GM23338 (cell line): ENCODE measurements at regions not wholly inside any gene's neighbourhood (a gene's known extent, or its start where the extent isn't known, plus 50 kb on each side); places are given as distances from the start of the nearest gene placed in this dataset.

Experiments
- ATAC-seq: fragments of 200-7000 bp; cut with Tn5 transposase; 3 replicates; pipeline ENCODE4 v1.9.1; 2020
- DNase-seq: peaks from one replicate; pipeline ENCODE4 v3.0.0-alpha.2; 2015; ENCODE audit warnings: low spot score
- H2AFZ ChIP-seq: fragments of 200-600 bp; sonication (generic); 2 replicates; pipeline ENCODE4 v1.8.0; 2016; ENCODE audit warnings: antibody characterized with exemption, mild to moderate bottlenecking, moderate library complexity
- H3F3A ChIP-seq: fragments of 200-600 bp; sonication (generic); replicated peaks from 2 replicates; pipeline ENCODE4 v1.8.0; 2017; ENCODE audit warnings: antibody characterized with exemption, mixed run types, low read depth
- H3K27ac ChIP-seq: fragments of 200-600 bp; sonication (generic); 2 replicates; pipeline ENCODE4 v1.6.1; 2016; ENCODE audit warnings: low read depth
- H3K27me3 ChIP-seq: fragments of 200-600 bp; sonication (generic); 2 replicates; pipeline ENCODE4 v1.8.0; 2016; ENCODE audit warnings: mild to moderate bottlenecking, mixed run types, moderate library complexity; ENCODE audit not compliant: insufficient read depth
- H3K36me3 ChIP-seq: fragments of 200-600 bp; sonication (generic); 2 replicates; pipeline ENCODE4 v1.8.0; 2016; ENCODE audit warnings: mild to moderate bottlenecking; ENCODE audit not compliant: insufficient read depth
- H3K4me1 ChIP-seq: fragments of 200-600 bp; sonication (generic); 2 replicates; pipeline ENCODE4 v1.8.0; 2016; ENCODE audit warnings: mild to moderate bottlenecking, moderate library complexity; ENCODE audit not compliant: insufficient read depth
- H3K4me2 ChIP-seq: fragments of 200-600 bp; sonication (generic); 2 replicates; pipeline ENCODE4 v1.7.1; 2017; ENCODE audit warnings: mixed run types
- H3K4me3 ChIP-seq: fragments of 200-600 bp; sonication (generic); 2 replicates; pipeline ENCODE4 v1.6.1; 2016; ENCODE audit warnings: mixed run types
- H3K79me2 ChIP-seq: fragments of 200-600 bp; sonication (generic); replicated peaks from 2 replicates; pipeline ENCODE4 v1.8.0; 2017; ENCODE audit warnings: mild to moderate bottlenecking; ENCODE audit not compliant: insufficient read depth
- H3K9me2 ChIP-seq: fragments of 200-600 bp; sonication (generic); 2 replicates; pipeline ENCODE4 v1.8.0; 2017; ENCODE audit not compliant: insufficient read depth
- H4K20me1 ChIP-seq: fragments of 200-600 bp; sonication (generic); replicated peaks from 2 replicates; pipeline ENCODE4 v1.8.0; 2017; ENCODE audit warnings: mild to moderate bottlenecking; ENCODE audit not compliant: insufficient read depth
- H3K27ac Mint-ChIP-seq: 2 replicates; pipeline ENCODE4 v1.8.0; 2020; ENCODE audit warnings: inconsistent platforms, mild to moderate bottlenecking, moderate library complexity, mixed read lengths
- H3K27me3 Mint-ChIP-seq: 3 replicates; pipeline ENCODE4 v1.8.0; 2022; ENCODE audit warnings: low read depth, mild to moderate bottlenecking, moderate library complexity, mixed read lengths, inconsistent platforms; ENCODE audit not compliant: insufficient read depth, poor library complexity
- H3K36me3 Mint-ChIP-seq: 3 replicates; pipeline ENCODE4 v1.8.0; 2021; ENCODE audit warnings: low read depth, mild to moderate bottlenecking, inconsistent platforms, moderate library complexity, mixed read lengths
- H3K4me1 Mint-ChIP-seq: 3 replicates; pipeline ENCODE4 v1.8.0; 2020; ENCODE audit warnings: mild to moderate bottlenecking, inconsistent platforms, mixed read lengths
- H3K4me3 Mint-ChIP-seq: 3 replicates; pipeline ENCODE4 v1.8.0; 2021; ENCODE audit warnings: moderate library complexity, mild to moderate bottlenecking, inconsistent platforms, mixed read lengths
- H3K9me3 Mint-ChIP-seq: 3 replicates; pipeline ENCODE4 v1.8.0; 2020; ENCODE audit warnings: moderate library complexity, mild to moderate bottlenecking, inconsistent platforms, mixed read lengths
- TF ChIP-seq, protein P1 (sequence below), 2 experiments: fragments of 200-600 bp in 1 of 2; sonication (generic) in 1 of 2; conservative IDR thresholded peaks; 2 replicates each; pipeline versions ENCODE4 v1.5.1 to v1.6.1; 2016 to 2017; ENCODE audit warnings: antibody characterized with exemption in 2 of 2, low read depth in 2 of 2, mild to moderate bottlenecking in 2 of 2, moderate library complexity in 1 of 2
- TF ChIP-seq, protein P2 (sequence below): fragments of 250-450 bp; sonication (Bioruptor Pico); IDR thresholded peaks from 2 replicates; pipeline ENCODE4 v1.5.0; 2020; ENCODE audit warnings: mild to moderate bottlenecking, moderate library complexity
- TF ChIP-seq, protein P3 (sequence below): IDR thresholded peaks from one replicate; pipeline ENCODE4 v1.6.1; 2018; ENCODE audit warnings: antibody characterized with exemption; ENCODE audit not compliant: unreplicated experiment
- TF ChIP-seq, protein P4 (sequence below): IDR thresholded peaks from 2 replicates; pipeline ENCODE4 v1.6.1; 2016; ENCODE audit warnings: antibody characterized with exemption

DNA sequence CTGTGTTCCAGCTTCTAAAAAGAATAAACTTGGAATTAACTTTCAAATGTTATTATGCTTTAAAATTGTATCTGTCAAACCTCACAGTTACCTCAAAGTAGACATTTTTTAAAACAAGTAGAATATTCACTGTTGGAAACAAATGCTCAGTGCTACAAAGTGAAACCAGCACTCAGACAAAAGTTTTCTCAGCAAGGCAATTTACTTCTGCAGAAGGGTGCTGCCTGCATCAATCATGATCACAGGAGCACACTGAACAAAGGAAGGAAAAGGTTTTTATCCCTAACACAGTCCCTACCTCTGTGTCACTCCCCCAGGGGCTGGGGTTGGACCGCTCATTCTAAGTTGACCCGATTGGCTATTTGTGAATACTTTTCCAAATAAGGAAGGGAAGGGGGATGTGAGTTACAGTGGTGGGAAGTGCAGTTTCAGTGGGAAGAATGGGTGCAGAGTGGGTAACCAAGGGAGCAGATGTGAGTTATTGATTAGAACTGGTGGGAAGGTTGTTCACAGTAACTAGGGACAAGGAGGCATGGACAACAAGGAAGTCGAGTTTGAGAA, 63.0 kb upstream of the CDK20 start:
- H3K9me3 Mint-ChIP-seq, result peaks cover 59% of the 10 kb centered on the region
- ATAC-seq (no peak), DNase-seq (no peak)
- peaks cover 8% of the 10 kb centered on the region for H3K4me1 ChIP-seq
- H3K27ac ChIP-seq, result no peak overlapping the region
- TF ChIP-seq, protein P1, sequence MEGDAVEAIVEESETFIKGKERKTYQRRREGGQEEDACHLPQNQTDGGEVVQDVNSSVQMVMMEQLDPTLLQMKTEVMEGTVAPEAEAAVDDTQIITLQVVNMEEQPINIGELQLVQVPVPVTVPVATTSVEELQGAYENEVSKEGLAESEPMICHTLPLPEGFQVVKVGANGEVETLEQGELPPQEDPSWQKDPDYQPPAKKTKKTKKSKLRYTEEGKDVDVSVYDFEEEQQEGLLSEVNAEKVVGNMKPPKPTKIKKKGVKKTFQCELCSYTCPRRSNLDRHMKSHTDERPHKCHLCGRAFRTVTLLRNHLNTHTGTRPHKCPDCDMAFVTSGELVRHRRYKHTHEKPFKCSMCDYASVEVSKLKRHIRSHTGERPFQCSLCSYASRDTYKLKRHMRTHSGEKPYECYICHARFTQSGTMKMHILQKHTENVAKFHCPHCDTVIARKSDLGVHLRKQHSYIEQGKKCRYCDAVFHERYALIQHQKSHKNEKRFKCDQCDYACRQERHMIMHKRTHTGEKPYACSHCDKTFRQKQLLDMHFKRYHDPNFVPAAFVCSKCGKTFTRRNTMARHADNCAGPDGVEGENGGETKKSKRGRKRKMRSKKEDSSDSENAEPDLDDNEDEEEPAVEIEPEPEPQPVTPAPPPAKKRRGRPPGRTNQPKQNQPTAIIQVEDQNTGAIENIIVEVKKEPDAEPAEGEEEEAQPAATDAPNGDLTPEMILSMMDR (conservative IDR thresholded peaks at IDR 0.05; ENCODE audit: low read depth in 2 of 2), result no peak
- TF ChIP-seq, protein P2, sequence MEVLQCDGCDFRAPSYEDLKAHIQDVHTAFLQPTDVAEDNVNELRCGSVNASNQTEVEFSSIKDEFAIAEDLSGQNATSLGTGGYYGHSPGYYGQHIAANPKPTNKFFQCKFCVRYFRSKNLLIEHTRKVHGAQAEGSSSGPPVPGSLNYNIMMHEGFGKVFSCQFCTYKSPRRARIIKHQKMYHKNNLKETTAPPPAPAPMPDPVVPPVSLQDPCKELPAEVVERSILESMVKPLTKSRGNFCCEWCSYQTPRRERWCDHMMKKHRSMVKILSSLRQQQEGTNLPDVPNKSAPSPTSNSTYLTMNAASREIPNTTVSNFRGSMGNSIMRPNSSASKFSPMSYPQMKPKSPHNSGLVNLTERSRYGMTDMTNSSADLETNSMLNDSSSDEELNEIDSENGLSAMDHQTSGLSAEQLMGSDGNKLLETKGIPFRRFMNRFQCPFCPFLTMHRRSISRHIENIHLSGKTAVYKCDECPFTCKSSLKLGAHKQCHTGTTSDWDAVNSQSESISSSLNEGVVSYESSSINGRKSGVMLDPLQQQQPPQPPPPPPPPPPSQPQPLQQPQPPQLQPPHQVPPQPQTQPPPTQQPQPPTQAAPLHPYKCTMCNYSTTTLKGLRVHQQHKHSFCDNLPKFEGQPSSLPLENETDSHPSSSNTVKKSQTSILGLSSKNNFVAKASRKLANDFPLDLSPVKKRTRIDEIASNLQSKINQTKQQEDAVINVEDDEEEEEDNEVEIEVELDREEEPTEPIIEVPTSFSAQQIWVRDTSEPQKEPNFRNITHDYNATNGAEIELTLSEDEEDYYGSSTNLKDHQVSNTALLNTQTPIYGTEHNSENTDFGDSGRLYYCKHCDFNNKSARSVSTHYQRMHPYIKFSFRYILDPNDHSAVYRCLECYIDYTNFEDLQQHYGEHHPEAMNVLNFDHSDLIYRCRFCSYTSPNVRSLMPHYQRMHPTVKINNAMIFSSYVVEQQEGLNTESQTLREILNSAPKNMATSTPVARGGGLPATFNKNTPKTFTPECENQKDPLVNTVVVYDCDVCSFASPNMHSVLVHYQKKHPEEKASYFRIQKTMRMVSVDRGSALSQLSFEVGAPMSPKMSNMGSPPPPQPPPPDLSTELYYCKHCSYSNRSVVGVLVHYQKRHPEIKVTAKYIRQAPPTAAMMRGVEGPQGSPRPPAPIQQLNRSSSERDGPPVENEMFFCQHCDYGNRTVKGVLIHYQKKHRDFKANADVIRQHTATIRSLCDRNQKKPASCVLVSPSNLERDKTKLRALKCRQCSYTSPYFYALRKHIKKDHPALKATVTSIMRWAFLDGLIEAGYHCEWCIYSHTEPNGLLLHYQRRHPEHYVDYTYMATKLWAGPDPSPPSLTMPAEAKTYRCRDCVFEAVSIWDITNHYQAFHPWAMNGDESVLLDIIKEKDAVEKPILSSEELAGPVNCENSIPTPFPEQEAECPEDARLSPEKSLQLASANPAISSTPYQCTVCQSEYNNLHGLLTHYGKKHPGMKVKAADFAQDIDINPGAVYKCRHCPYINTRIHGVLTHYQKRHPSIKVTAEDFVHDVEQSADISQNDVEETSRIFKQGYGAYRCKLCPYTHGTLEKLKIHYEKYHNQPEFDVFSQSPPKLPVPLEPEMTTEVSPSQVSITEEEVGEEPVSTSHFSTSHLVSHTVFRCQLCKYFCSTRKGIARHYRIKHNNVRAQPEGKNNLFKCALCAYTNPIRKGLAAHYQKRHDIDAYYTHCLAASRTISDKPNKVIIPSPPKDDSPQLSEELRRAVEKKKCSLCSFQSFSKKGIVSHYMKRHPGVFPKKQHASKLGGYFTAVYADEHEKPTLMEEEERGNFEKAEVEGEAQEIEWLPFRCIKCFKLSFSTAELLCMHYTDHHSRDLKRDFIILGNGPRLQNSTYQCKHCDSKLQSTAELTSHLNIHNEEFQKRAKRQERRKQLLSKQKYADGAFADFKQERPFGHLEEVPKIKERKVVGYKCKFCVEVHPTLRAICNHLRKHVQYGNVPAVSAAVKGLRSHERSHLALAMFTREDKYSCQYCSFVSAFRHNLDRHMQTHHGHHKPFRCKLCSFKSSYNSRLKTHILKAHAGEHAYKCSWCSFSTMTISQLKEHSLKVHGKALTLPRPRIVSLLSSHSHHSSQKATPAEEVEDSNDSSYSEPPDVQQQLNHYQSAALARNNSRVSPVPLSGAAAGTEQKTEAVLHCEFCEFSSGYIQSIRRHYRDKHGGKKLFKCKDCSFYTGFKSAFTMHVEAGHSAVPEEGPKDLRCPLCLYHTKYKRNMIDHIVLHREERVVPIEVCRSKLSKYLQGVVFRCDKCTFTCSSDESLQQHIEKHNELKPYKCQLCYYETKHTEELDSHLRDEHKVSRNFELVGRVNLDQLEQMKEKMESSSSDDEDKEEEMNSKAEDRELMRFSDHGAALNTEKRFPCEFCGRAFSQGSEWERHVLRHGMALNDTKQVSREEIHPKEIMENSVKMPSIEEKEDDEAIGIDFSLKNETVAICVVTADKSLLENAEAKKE (CRISPR knock-in tag), result no peak
- TF ChIP-seq, protein P3, sequence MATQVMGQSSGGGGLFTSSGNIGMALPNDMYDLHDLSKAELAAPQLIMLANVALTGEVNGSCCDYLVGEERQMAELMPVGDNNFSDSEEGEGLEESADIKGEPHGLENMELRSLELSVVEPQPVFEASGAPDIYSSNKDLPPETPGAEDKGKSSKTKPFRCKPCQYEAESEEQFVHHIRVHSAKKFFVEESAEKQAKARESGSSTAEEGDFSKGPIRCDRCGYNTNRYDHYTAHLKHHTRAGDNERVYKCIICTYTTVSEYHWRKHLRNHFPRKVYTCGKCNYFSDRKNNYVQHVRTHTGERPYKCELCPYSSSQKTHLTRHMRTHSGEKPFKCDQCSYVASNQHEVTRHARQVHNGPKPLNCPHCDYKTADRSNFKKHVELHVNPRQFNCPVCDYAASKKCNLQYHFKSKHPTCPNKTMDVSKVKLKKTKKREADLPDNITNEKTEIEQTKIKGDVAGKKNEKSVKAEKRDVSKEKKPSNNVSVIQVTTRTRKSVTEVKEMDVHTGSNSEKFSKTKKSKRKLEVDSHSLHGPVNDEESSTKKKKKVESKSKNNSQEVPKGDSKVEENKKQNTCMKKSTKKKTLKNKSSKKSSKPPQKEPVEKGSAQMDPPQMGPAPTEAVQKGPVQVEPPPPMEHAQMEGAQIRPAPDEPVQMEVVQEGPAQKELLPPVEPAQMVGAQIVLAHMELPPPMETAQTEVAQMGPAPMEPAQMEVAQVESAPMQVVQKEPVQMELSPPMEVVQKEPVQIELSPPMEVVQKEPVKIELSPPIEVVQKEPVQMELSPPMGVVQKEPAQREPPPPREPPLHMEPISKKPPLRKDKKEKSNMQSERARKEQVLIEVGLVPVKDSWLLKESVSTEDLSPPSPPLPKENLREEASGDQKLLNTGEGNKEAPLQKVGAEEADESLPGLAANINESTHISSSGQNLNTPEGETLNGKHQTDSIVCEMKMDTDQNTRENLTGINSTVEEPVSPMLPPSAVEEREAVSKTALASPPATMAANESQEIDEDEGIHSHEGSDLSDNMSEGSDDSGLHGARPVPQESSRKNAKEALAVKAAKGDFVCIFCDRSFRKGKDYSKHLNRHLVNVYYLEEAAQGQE, result no peak
- TF ChIP-seq, protein P4, sequence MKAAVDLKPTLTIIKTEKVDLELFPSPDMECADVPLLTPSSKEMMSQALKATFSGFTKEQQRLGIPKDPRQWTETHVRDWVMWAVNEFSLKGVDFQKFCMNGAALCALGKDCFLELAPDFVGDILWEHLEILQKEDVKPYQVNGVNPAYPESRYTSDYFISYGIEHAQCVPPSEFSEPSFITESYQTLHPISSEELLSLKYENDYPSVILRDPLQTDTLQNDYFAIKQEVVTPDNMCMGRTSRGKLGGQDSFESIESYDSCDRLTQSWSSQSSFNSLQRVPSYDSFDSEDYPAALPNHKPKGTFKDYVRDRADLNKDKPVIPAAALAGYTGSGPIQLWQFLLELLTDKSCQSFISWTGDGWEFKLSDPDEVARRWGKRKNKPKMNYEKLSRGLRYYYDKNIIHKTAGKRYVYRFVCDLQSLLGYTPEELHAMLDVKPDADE, result no peak
- H3K27me3 Mint-ChIP-seq, result peaks cover 10% of the 10 kb centered on the region
- H4K20me1 ChIP-seq, result no peaks in the 10 kb centered on the region
- H3K27ac Mint-ChIP-seq, result no peak overlapping the region
- no peaks in the 10 kb centered on the region for H3K27me3 ChIP-seq
- H3K4me3 Mint-ChIP-seq, result no peak overlapping the region
- H3F3A ChIP-seq, result no peaks in the 10 kb centered on the region
- no peak overlapping the region for H3K4me3 ChIP-seq
- H3K36me3 ChIP-seq, result peaks cover 14% of the 10 kb centered on the region; the same call in 1 of the 2 replicates
- peaks cover 30% of the 10 kb centered on the region for H3K36me3 Mint-ChIP-seq
- no peak overlapping the region for H3K4me2 ChIP-seq
- peaks cover 5% of the 10 kb centered on the region; the same call in 1 of the 2 replicates for H3K9me2 ChIP-seq
- no peak overlapping the region for H2AFZ ChIP-seq
- H3K4me1 Mint-ChIP-seq, result peaks cover 6% of the 10 kb centered on the region; the same call in 2 of the 3 replicates
- no peaks in the 10 kb centered on the region for H3K79me2 ChIP-seq
